ENCODE measurements at regions not wholly inside any gene's neighbourhood (a gene's known extent, or its start where the extent isn't known, plus 50 kb on each side); places are given as distances from the start of the nearest gene placed in this dataset.
A peak's percentile ranks its signal among the peaks of the same experiment; 100 is the strongest.

- peaks cover 4% of the 10 kb centered on the region for H3K27me3 Mint-ChIP-seq (ENCODE audit: low read depth)
- H3K4me1 Mint-ChIP-seq, result peaks cover 15% of the 10 kb centered on the region
- TF ChIP-seq, protein P1, sequence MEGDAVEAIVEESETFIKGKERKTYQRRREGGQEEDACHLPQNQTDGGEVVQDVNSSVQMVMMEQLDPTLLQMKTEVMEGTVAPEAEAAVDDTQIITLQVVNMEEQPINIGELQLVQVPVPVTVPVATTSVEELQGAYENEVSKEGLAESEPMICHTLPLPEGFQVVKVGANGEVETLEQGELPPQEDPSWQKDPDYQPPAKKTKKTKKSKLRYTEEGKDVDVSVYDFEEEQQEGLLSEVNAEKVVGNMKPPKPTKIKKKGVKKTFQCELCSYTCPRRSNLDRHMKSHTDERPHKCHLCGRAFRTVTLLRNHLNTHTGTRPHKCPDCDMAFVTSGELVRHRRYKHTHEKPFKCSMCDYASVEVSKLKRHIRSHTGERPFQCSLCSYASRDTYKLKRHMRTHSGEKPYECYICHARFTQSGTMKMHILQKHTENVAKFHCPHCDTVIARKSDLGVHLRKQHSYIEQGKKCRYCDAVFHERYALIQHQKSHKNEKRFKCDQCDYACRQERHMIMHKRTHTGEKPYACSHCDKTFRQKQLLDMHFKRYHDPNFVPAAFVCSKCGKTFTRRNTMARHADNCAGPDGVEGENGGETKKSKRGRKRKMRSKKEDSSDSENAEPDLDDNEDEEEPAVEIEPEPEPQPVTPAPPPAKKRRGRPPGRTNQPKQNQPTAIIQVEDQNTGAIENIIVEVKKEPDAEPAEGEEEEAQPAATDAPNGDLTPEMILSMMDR (conservative IDR thresholded peaks at IDR 0.05), result no peak
- H3K4me3 Mint-ChIP-seq, result no peak overlapping the region
- DNase-seq (ENCODE audit: low read depth, low spot score), result no peak
- H3K27ac Mint-ChIP-seq (ENCODE audit: unreplicated experiment), result no peak overlapping the region
- peaks cover 23% of the 10 kb centered on the region for H3K9me3 Mint-ChIP-seq
- peaks cover 15% of the 10 kb centered on the region for H3K36me3 Mint-ChIP-seq (ENCODE audit: low read depth)
Observed at GRCh38 chr7:17700138-17700537, 240.2 kb downstream of the SNX13 start.

GRCh38 chr7:17706275-17706674, 234.0 kb downstream of the SNX13 start:
- Mint-ChIP-seq H3K4me3 (no peak overlapping the region), H3K9me3 (peaks cover 1% of the 10 kb centered on the region), H3K4me1 (peaks cover 4% of the 10 kb centered on the region), H3K27me3 (ENCODE audit: low read depth) (peaks cover 9% of the 10 kb centered on the region), H3K27ac (ENCODE audit: unreplicated experiment) (no peak overlapping the region), H3K36me3 (ENCODE audit: low read depth) (peaks cover 3% of the 10 kb centered on the region)
- TF ChIP-seq, protein P1 (conservative IDR thresholded peaks at IDR 0.05), result no peak
- DNase-seq (ENCODE audit: low read depth, low spot score), result no peak

- Mint-ChIP-seq H3K4me1 (peaks cover 4% of the 10 kb centered on the region), H3K36me3 (ENCODE audit: low read depth) (peaks cover under 1% of the 10 kb centered on the region), H3K4me3 (no peak overlapping the region), H3K27me3 (ENCODE audit: low read depth) (peaks cover 9% of the 10 kb centered on the region), H3K27ac (ENCODE audit: unreplicated experiment) (no peak overlapping the region), H3K9me3 (no peaks in the 10 kb centered on the region)
- TF ChIP-seq, protein P1 (conservative IDR thresholded peaks at IDR 0.05), result peak; percentile 81
- DNase-seq (ENCODE audit: low read depth, low spot score), result peak; percentile 48
Observed at GRCh38 chr7:17706734-17707133, 233.6 kb downstream of the SNX13 start.

- no peak overlapping the region for H3K4me3 Mint-ChIP-seq
- peaks cover 4% of the 10 kb centered on the region for H3K4me1 Mint-ChIP-seq
- no peaks in the 10 kb centered on the region for H3K36me3 Mint-ChIP-seq (ENCODE audit: low read depth)
- DNase-seq (ENCODE audit: low read depth, low spot score), result no peak
- H3K9me3 Mint-ChIP-seq, result no peaks in the 10 kb centered on the region
- no peak overlapping the region for H3K27ac Mint-ChIP-seq (ENCODE audit: unreplicated experiment)
- TF ChIP-seq, protein P1 (conservative IDR thresholded peaks at IDR 0.05), result no peak
- H3K27me3 Mint-ChIP-seq (ENCODE audit: low read depth), result peaks cover 9% of the 10 kb centered on the region
Observed at GRCh38 chr7:17709127-17709526, 231.2 kb downstream of the SNX13 start.

DNA sequence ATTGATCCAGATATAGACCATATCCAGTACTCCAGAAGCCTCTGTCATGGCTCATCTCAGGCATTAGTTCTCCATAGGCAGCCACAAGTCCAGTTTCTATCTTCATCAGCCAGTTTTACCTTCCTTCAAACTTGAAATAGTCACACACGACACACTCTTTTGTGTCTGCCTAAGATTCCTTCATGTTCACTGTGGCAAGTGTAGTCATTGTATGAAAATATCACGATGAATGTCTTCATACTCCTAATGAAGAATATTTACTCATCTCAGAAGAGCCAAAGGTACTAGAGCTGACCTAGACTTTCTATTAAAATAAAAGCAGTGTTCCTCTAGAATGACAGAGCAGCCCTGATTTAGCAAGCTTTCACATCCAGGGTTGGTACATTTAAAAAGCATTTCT, 230.7 kb downstream of the SNX13 start:
- Mint-ChIP-seq H3K4me1 (peaks cover 4% of the 10 kb centered on the region), H3K36me3 (ENCODE audit: low read depth) (no peaks in the 10 kb centered on the region), H3K4me3 (no peak overlapping the region), H3K27ac (ENCODE audit: unreplicated experiment) (no peak overlapping the region), H3K27me3 (ENCODE audit: low read depth) (peaks cover 9% of the 10 kb centered on the region), H3K9me3 (no peaks in the 10 kb centered on the region)
- TF ChIP-seq, protein P1 (conservative IDR thresholded peaks at IDR 0.05), result no peak
- no peak for DNase-seq (ENCODE audit: low read depth, low spot score)

DNA sequence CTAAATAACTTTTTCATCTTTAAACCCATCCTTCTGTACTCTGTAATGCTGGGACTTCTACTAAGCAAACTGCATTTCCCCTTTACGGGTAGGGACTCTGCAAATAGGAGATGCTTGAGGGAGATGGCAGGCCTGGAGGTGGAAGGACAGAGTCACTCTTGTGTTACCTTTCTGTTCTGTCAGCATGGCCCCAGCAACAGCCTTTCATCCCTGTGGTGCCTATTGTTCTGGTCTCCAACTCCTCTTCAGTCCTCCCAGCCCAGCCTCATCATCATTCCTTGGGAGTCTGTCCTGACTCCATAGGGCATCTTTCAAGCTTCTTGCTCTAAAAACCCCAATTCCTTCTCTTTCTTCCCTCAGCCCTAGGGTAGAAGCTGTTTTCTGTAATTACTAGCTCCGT, 230.0 kb downstream of the SNX13 start:
- no peaks in the 10 kb centered on the region for H3K36me3 Mint-ChIP-seq (ENCODE audit: low read depth)
- DNase-seq (ENCODE audit: low read depth, low spot score), result no peak
- H3K27ac Mint-ChIP-seq (ENCODE audit: unreplicated experiment), result no peak overlapping the region
- H3K9me3 Mint-ChIP-seq, result no peaks in the 10 kb centered on the region
- no peak overlapping the region for H3K4me3 Mint-ChIP-seq
- peaks cover 4% of the 10 kb centered on the region for H3K4me1 Mint-ChIP-seq
- TF ChIP-seq, protein P1 (conservative IDR thresholded peaks at IDR 0.05), result no peak
- H3K27me3 Mint-ChIP-seq (ENCODE audit: low read depth), result peaks cover 5% of the 10 kb centered on the region

Data from neural crest cell (in vitro differentiated cells).